Loucy (cell line): ENCODE measurements at regions not wholly inside any gene's neighbourhood (a gene's known extent, or its start where the extent isn't known, plus 50 kb on each side); places are given as distances from the start of the nearest gene placed in this dataset.

Source experiments
- CTCF ChIP-seq: fragments of 200-600 bp; sonication (generic); conservative IDR thresholded peaks from 2 replicates; pipeline ENCODE4 v1.5.1; 2014; ENCODE audit warnings: mild to moderate bottlenecking, antibody characterized with exemption, low read length
- EZH2phosphoT487 ChIP-seq: fragments of 200-600 bp; IDR thresholded peaks from 2 replicates; pipeline ENCODE4 v1.6.1; 2018; ENCODE audit warnings: antibody characterized with exemption, mild to moderate bottlenecking, moderate library complexity, borderline replicate concordance

GRCh38 chr2:150895968-150896367 is 365.7 kb downstream of the RBM43 start:
- TF ChIP-seq CTCF, result no peak
- no peak for TF ChIP-seq EZH2phosphoT487
